ENCODE measurements at regions not wholly inside any gene's neighbourhood (a gene's known extent, or its start where the extent isn't known, plus 50 kb on each side); places are given as distances from the start of the nearest gene placed in this dataset.

DNA sequence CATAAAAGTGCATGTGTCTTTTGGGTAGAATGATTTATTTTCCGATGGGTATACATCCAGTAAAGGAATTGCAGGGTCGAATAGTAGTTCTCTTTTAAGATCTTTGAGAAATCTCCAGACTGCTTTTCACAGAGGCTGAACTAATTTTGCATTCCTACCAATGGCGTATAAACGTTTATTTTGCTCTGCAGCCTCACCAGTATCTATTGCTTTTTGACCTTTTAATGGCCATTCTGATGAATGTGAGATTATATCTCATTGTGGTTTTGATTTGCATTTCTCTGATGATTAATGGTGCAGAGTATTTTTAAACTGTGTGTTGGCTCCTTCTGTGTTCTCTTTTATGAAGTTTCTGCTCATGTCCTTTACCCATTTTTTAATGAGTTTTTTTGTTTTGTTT lies 1020.1 kb downstream of the NXPH1 start:
- TF ChIP-seq, protein P1, sequence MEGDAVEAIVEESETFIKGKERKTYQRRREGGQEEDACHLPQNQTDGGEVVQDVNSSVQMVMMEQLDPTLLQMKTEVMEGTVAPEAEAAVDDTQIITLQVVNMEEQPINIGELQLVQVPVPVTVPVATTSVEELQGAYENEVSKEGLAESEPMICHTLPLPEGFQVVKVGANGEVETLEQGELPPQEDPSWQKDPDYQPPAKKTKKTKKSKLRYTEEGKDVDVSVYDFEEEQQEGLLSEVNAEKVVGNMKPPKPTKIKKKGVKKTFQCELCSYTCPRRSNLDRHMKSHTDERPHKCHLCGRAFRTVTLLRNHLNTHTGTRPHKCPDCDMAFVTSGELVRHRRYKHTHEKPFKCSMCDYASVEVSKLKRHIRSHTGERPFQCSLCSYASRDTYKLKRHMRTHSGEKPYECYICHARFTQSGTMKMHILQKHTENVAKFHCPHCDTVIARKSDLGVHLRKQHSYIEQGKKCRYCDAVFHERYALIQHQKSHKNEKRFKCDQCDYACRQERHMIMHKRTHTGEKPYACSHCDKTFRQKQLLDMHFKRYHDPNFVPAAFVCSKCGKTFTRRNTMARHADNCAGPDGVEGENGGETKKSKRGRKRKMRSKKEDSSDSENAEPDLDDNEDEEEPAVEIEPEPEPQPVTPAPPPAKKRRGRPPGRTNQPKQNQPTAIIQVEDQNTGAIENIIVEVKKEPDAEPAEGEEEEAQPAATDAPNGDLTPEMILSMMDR (IDR thresholded peaks at IDR 0.05) = no peak
- no peak for TF ChIP-seq POLR2A (IDR thresholded peaks at IDR 0.05)
- no peak for TF ChIP-seq POLR2AphosphoS5 (IDR thresholded peaks at IDR 0.05)
